ENCODE measurements at regions not wholly inside any gene's neighbourhood (a gene's known extent, or its start where the extent isn't known, plus 50 kb on each side); places are given as distances from the start of the nearest gene placed in this dataset.

DNA sequence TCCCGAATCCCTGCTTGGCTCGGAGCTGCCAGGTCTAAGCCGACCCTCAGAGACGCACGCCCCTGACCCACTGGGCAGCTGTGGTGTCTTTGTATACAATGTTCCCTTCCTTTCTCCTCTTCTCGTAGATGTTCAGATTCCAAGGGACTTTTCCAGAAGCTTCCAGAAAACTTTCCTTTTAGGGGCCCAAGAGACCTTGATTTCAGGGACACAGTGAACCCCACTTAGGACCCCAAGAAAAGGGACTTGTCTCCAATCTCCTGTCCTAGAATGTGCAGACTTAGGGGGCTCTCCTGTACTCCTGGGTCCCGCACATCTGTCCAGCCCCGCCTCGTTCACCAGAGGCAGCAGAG, 103.5 kb downstream of the EDN3 start:
- no peak for DNase-seq (ENCODE audit: low read depth)

GRCh38 chr20:59404749-59405148, 104.3 kb downstream of the EDN3 start:
- DNase-seq (ENCODE audit: low read depth), result no peak

DNA sequence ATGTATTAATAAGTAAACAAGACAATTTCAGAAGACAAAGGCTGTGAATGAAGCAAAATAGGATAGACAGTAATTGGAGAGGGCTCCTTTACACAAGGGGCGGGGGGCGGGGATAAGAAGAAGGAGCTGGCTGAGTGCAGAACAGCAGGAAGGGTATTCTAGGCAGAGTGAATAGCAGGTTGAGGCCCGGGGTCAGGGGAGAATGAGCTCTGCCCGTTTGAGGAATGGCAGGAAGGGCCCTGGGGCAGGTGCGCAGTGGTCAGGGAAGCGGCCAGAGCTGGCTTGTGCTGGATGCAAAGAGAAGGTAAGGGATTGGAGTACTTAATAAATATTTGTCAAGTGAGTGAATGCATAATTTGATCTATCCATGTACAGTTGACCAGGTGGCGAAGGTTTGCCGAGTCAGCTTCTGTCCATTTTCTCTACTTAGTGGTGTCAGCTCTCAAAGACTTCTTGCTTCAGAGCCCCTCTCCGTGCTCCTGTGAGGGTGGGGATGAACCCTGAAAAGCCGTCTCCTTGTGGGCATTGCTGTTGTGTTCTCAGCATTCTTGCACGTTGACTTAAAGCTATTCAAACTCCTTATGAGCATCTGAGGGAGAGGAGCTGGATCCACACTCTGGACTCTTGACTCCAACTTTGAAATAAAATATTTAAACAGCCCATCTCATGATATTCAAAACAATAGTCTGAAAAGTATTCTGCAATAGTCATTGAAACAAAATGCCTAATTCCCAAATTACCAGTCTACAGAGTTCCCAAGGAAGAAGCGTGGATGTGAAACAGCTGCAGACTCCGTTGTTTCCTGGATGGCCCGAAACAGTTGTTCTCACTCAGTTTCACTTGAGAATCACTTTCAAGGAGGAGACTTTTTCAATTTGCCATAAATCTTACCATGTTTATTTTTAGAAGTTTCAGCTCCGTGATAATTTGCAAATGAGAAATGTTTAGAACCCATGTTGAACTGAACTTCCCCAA, 105.1 kb downstream of the EDN3 start:
- no peak for DNase-seq (ENCODE audit: low read depth)

DNA sequence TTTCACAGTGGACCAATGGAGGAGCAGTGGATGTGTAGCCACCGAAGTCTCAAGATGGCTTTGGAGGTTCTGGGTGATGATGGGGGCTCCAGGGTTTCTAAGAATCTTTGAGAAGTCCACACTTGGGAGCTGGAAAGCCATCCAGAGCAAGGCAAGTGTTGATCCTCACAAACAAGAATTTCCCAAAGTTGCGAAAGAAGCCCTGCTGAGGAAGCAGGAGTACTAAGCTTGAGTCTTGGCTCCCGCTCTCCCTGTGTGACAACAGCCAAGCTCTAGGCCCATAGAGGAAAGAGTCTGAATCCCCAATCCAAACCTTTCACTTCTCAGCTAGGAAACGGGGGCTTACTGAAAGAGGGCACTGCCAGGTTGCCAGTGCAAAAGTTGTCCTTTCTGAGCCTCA, 106.0 kb downstream of the EDN3 start:
- DNase-seq (ENCODE audit: low read depth), result no peak

- no peak for DNase-seq (ENCODE audit: low read depth)
Measured at GRCh38 chr20:59411170-59411569, 110.8 kb downstream of the EDN3 start.

GRCh38 chr20:59411589-59411988, 111.2 kb downstream of the EDN3 start:
- DNase-seq (ENCODE audit: low read depth), result no peak

DNA sequence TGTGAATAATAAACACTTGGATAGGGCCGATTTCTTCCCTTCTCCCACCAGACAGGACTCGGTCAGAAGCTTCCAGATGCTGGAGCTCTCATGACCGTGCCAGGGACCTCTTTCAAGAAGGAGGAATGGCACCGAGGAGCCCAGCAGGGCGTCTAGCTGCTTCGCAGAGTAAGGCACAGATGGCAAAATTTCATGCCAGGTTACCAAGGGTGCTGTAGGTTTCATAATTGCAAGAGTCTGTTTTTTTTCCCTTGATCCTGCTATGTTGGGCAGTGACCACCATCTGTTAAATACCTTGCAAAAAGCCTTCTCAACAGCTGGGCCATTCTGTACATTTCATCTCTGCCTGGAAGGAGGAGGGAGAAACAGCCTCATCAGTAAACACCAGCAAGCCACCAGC, 111.8 kb downstream of the EDN3 start:
- no peak for DNase-seq (ENCODE audit: low read depth)

DNA sequence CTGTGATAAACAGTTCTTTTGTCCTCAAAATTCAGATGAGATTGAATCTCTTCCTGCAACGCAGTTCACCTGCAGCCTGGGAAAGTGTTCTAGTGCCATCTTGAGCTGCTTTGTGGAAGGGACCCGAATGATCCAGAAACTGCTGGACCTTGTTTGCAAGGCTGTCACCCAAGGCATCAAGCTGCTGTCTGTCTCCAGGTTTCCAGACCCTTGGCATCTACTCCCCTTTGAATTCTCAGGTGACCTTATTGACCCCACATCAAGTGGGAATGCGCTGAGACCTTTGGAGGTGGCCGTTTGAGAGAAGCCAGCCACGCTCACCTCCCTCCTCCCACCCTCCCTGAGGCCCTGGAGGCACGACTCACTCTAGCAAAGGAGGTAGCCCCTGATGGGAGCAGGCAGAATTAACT, 112.5 kb downstream of the EDN3 start:
- DNase-seq (ENCODE audit: low read depth), result no peak

- DNase-seq (ENCODE audit: low read depth), result no peak
Measured at GRCh38 chr20:59413326-59413865, 113.0 kb downstream of the EDN3 start.

GRCh38 chr20:59414936-59415623, 114.7 kb downstream of the EDN3 start:
- no peak for DNase-seq (ENCODE audit: low read depth)

GRCh38 chr20:59416916-59417315, 116.5 kb downstream of the EDN3 start:
- no peak for DNase-seq (ENCODE audit: low read depth)

GRCh38 chr20:59421089-59421488, 120.7 kb downstream of the EDN3 start:
- DNase-seq (ENCODE audit: low read depth), result no peak

DNA sequence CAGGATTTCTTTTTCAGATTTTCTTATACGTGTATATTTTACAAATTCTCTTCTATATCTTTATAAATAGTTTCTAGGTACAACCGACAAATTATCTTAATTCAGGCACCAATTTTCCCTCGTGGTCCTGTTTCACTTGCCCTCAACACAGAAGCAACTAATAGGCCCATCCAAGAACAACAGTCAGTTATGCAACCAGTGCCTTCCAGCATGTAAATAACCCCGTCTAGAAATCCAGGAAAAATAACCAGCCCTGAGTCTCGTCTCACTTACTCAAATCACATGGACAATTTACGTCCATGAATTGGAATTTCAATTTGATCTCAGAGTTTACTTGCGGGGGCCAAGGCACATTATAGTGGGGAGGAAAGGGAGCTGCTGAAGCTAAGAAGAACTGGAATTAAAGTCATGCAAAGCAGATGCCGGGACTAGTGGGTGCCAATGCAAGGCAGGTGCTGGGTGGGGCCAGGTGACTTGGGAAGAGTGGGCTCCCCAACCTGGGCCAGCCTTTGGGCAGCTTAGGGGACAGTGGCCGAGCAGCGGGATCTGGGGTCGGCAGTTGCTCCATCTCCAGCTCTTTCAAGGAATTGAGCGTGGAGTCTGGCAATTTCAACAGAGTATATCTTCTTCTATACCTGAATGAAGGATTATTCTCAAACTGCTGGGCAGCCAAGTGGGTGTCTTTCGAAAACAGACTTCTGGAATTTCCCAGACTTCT, 121.7 kb downstream of the EDN3 start:
- no peak for DNase-seq (ENCODE audit: low read depth)

GRCh38 chr20:59422872-59423544, 122.6 kb downstream of the EDN3 start:
- no peak for DNase-seq (ENCODE audit: low read depth)

- DNase-seq (ENCODE audit: low read depth), result no peak
Measured at GRCh38 chr20:59424976-59425375, 124.6 kb downstream of the EDN3 start.

DNA sequence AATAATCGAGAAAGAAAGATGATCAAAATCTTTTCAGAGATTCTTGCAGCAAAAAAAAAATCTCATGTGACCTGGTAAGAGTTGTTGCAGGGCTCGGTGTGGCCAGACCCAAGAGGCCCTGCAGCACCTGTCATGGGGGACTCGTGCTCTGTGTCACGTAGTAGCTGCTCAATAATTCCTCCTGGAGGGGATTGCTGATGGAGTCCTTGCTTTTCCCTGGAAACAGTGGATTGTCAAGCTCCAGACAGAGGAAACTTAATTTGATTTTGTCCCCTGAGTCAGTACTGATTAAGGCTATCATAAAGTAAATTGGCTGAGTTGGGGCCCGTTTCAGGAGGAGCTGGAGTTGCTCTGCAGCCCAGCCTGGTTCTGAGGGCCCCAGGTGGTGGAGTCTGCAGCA, 125.2 kb downstream of the EDN3 start:
- DNase-seq (ENCODE audit: low read depth), result no peak

GRCh38 chr20:59428006-59428405, 127.6 kb downstream of the EDN3 start:
- DNase-seq (ENCODE audit: low read depth), result no peak

DNA sequence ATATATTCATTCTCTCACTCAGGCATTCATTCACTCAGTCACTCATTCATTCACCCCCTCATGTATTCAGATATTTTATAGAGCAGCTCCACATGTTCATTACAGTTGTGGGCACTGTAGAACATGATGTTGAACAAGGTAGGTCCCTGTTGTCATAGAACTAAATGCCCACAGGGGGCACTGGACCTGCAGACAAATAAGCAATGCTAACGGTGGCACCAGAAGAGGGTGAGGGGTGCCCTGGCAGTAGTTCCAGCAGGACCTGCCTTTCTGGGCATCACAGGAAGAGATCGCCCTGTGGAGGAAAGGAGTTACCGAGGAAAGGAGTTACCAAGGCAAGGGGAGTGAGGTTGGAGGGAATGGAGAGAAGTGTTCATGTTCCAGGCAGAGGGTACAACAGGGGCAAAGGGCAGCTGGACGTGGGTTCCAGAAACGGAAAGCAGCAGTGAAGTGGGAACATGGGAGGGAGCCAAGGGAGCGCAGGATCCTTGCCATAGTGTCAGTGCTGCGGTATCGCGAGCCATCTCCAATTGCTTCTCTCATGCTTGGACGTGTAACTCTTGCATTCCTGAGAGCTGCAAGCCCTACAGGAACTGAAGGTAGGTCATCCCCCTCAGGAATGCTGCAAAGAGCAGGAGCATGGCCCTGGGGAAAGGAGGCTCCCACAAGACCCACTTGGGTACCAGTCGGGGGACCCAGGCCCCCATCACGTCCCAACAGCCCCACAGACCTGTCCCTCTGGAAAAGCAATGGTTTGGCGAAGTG, 128.2 kb downstream of the EDN3 start:
- no peak for DNase-seq (ENCODE audit: low read depth)

DNA sequence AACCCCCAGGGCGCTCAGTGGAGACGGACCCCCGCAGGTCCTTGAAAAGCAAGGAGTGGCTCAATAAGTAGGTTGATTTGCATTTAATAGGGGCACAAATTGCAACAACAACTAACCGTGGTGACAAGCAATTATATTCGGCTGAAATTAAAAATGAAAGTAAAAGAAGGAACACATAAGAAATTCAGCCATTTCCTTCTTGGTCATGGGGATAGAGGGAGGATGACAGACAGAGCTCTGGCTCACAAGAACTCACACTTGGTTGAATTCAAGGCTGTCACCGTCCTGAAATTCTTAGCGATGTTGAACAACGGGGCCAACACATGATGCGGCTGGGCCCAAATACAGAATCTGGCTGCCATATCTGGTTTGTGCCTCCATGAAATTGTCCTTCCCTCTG, 129.0 kb downstream of the EDN3 start:
- DNase-seq (ENCODE audit: low read depth), result no peak

- DNase-seq (ENCODE audit: low read depth), result no peak
Measured at GRCh38 chr20:59431014-59431413, 130.6 kb downstream of the EDN3 start.

GRCh38 chr20:59434960-59435359, 134.5 kb downstream of the EDN3 start:
- no peak for DNase-seq (ENCODE audit: low read depth)

Measured in stimulated activated CD8-positive, alpha-beta memory T cell treated with anti-CD3 and anti-CD28 coated beads, Interleukin-7, amount 100 ng/mL, for 24 hours (primary cell).